ENCODE measurements at regions not wholly inside any gene's neighbourhood (a gene's known extent, or its start where the extent isn't known, plus 50 kb on each side); places are given as distances from the start of the nearest gene placed in this dataset.

DNA sequence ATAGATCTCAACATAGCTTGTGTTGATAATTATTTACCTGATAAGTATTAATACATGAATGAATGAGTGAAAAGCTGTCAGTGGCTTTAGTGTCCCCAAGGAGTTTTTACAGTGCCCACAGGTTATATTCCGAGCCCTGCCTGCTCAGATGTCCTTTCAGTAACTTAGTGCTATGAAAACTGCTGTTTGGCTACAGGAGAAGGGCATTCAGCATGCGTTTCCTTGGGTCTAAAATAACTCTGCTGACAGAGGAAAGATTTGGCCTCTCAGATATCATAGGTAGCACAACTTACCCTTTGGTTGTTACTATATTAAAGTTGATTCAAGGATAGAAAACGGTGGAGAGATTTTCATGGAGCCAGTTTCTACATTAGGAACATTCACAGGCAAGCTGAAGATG, 241.0 kb downstream of the ETAA1 start:
- TF ChIP-seq CTCF (conservative IDR thresholded peaks at IDR 0.05), result no peak
- no peak overlapping the region for H3K27ac ChIP-seq

DNA sequence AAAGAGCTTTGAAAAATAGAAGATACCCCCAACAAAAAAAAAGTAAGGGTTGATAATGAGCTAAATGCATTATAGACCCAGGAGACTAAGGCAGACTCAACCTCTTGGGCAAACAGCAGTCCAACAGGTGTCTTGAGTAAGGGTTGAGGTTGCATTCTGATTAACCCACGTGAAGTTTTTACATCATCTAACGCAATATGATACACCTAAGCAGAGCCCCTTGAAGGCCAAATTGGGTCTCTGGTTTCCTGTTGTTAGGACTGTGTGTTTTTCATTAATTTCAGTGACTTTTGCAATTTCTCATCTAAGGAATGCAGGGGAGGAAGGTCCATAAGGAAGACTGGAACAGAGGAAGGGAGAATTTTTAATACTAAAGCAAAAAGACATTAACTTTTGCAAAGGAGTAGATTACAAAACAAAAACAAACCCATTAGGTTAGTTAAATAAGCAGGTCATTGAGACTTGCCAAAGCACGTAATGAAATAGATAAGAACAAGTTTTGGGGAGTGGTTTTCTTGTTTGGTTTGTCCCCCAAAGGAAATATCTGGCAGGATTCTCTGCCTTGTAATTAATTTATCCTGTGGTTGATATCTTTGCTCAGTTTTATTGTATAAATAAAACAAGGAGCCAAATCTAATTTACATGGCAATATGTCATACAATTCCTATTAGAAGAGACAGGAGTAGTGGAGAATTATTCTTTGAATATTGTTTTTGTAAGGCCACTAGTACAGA, 244.3 kb downstream of the ETAA1 start:
- H3K27ac ChIP-seq, result no peak overlapping the region
- TF ChIP-seq CTCF (conservative IDR thresholded peaks at IDR 0.05), result no peak

DNA sequence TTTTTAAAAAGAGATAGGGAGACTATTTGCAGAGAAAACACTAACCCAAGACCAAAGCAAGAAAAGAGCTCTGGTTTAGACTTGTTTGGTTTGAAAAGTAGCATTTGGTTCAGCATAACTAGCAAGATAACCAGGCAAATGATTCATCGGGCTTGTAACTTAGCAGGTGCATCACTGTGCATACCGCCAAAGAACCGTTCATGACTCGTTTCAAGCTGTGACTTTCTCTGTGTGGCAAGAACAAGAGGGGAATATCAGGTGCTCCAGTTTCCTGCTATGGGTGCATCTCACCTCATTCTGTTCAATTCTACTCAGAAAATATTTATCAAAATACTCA, 244.9 kb downstream of the ETAA1 start:
- no peak for TF ChIP-seq CTCF (conservative IDR thresholded peaks at IDR 0.05)

GRCh38 chr2:67642961-67643360, 245.8 kb downstream of the ETAA1 start:
- no peak overlapping the region for H3K27ac ChIP-seq
- TF ChIP-seq CTCF (conservative IDR thresholded peaks at IDR 0.05), result no peak

More for the DNA sequence above, 244.9 kb downstream of the ETAA1 start:
- no peak overlapping the region for H3K27ac ChIP-seq

GRCh38 chr2:67645280-67646138, 248.4 kb downstream of the ETAA1 start:
- no peak for TF ChIP-seq CTCF (conservative IDR thresholded peaks at IDR 0.05)

DNA sequence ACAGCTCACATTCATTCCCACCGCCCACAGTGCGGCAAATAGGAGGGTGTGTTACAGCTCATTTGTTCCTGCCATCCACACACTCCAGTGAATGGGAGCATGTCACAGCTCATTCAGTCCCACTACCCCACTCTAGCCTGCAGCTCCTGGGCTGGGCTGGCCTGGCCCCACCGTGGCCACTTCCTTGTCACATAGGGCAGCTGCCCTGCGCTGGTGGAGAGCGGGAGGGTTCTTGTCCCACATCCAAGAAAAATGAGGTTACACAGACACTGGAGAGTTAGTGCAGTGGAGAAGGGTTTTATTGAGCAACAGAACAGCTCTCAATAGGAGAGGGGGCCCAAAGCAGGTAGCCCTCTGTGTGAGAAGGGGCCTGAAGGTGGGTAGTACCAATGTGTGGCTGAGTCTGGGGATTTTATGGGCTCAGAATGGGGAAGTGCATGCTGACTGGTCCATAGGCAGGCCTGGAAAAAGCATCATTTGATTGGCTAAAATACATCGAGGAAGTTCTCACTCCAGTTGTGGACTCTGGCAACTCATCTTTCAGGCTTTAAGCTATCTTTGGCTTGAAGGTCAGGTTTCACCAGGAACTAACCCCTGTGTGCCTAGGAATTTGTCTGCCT, 249.7 kb downstream of the ETAA1 start:
- no peak for TF ChIP-seq CTCF (conservative IDR thresholded peaks at IDR 0.05)
- no peak overlapping the region for H3K27ac ChIP-seq

More at GRCh38 chr2:67645280-67646138, 248.4 kb downstream of the ETAA1 start:
- no peak overlapping the region for H3K27ac ChIP-seq
